ENCODE measurements at regions not wholly inside any gene's neighbourhood (a gene's known extent, or its start where the extent isn't known, plus 50 kb on each side); places are given as distances from the start of the nearest gene placed in this dataset.

DNA sequence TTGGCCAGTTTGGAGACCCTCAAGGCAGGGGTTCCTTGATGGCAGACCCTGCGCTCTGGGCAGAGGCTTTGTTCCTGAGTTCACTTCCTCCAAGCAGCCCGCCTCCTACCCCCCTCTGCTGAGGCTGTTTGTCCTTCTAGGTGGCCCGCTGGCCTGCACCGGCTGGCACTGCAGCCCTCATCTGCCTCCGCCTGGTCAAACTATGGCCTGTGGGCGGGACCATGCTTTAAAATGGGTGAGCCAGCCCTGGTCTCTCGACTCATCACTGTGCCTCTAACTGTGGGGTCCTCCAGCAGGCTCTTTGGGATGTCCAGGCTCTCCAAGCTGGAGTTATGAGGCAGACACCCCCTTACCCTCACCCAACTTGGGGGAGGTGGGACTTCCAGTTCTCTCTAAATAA lies 78.9 kb upstream of the SLC22A11 start:
- Histone ChIP-seq H2AFZ (ENCODE audit: low read length) (no peak overlapping the region), H3K9ac (ENCODE audit: low read depth, low read length, poor library complexity, severe bottlenecking) (no peak overlapping the region), H3K36me3 (ENCODE audit: insufficient read depth, low read length) (no peaks in the 10 kb centered on the region), H4K20me1 (ENCODE audit: insufficient read depth, low read length, poor library complexity, severe bottlenecking) (no peaks in the 10 kb centered on the region), H3K9me2 (replicated peaks; ENCODE audit: low read depth, low read length) (no peaks in the 10 kb centered on the region), H3K4me2 (ENCODE audit: low read depth, low read length, poor library complexity, severe bottlenecking) (no peak overlapping the region), H3K4me1 (ENCODE audit: insufficient read depth, low read length, poor library complexity, severe bottlenecking) (no peaks in the 10 kb centered on the region), H3K9me3 (ENCODE audit: insufficient read depth, low read depth, low read length) (no peaks in the 10 kb centered on the region), H3F3A (ENCODE audit: low read depth) (no peaks in the 10 kb centered on the region), H3K4me3 (ENCODE audit: low read length, poor library complexity, severe bottlenecking) (no peak overlapping the region), H3K27me3 (ENCODE audit: insufficient read depth, low read length, poor library complexity, severe bottlenecking) (no peaks in the 10 kb centered on the region), H3K79me2 (ENCODE audit: insufficient read depth, low read length) (no peaks in the 10 kb centered on the region)
- TF ChIP-seq, protein P1, sequence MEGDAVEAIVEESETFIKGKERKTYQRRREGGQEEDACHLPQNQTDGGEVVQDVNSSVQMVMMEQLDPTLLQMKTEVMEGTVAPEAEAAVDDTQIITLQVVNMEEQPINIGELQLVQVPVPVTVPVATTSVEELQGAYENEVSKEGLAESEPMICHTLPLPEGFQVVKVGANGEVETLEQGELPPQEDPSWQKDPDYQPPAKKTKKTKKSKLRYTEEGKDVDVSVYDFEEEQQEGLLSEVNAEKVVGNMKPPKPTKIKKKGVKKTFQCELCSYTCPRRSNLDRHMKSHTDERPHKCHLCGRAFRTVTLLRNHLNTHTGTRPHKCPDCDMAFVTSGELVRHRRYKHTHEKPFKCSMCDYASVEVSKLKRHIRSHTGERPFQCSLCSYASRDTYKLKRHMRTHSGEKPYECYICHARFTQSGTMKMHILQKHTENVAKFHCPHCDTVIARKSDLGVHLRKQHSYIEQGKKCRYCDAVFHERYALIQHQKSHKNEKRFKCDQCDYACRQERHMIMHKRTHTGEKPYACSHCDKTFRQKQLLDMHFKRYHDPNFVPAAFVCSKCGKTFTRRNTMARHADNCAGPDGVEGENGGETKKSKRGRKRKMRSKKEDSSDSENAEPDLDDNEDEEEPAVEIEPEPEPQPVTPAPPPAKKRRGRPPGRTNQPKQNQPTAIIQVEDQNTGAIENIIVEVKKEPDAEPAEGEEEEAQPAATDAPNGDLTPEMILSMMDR (conservative IDR thresholded peaks at IDR 0.05; ENCODE audit: low read length), result no peak
- no peak for TF ChIP-seq EZH2phosphoT487 (IDR thresholded peaks at IDR 0.05; ENCODE audit: borderline replicate concordance)

DNA sequence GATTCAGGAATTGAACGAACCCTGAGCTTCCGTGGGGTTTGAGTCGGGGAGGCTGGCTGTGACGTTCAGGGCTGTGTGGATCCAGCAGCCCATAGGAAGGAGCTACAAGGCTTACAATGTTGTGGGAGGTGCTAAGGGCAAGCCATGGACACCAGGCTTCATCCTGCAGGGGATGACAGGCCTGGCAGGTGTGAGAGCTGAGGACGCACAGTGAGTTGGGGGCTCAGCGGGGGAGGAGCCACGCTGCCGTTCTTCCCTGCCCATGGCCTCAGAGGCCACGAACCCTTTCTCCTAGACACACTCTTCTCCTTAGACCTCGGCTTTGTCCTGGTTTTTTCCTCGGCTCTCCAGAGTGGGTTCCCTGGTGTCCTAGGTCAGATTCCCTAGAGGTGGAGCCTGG lies 78.1 kb upstream of the SLC22A11 start:
- H2AFZ ChIP-seq (ENCODE audit: low read length), result no peak overlapping the region
- H3K27me3 ChIP-seq (ENCODE audit: insufficient read depth, low read length, poor library complexity, severe bottlenecking), result no peaks in the 10 kb centered on the region
- H3K9me3 ChIP-seq (ENCODE audit: insufficient read depth, low read depth, low read length), result no peaks in the 10 kb centered on the region
- H3K4me1 ChIP-seq (ENCODE audit: insufficient read depth, low read length, poor library complexity, severe bottlenecking), result no peaks in the 10 kb centered on the region
- no peak overlapping the region for H3K4me2 ChIP-seq (ENCODE audit: low read depth, low read length, poor library complexity, severe bottlenecking)
- TF ChIP-seq EZH2phosphoT487 (IDR thresholded peaks at IDR 0.05; ENCODE audit: borderline replicate concordance), result no peak
- TF ChIP-seq, protein P1 (conservative IDR thresholded peaks at IDR 0.05; ENCODE audit: low read length), result no peak
- H3K9ac ChIP-seq (ENCODE audit: low read depth, low read length, poor library complexity, severe bottlenecking), result no peak overlapping the region
- no peaks in the 10 kb centered on the region for H4K20me1 ChIP-seq (ENCODE audit: insufficient read depth, low read length, poor library complexity, severe bottlenecking)
- no peaks in the 10 kb centered on the region for H3K79me2 ChIP-seq (ENCODE audit: insufficient read depth, low read length)
- H3F3A ChIP-seq (ENCODE audit: low read depth), result no peaks in the 10 kb centered on the region
- no peaks in the 10 kb centered on the region for H3K36me3 ChIP-seq (ENCODE audit: insufficient read depth, low read length)
- no peaks in the 10 kb centered on the region for H3K9me2 ChIP-seq (replicated peaks; ENCODE audit: low read depth, low read length)
- H3K4me3 ChIP-seq (ENCODE audit: low read length, poor library complexity, severe bottlenecking), result no peak overlapping the region

DNA sequence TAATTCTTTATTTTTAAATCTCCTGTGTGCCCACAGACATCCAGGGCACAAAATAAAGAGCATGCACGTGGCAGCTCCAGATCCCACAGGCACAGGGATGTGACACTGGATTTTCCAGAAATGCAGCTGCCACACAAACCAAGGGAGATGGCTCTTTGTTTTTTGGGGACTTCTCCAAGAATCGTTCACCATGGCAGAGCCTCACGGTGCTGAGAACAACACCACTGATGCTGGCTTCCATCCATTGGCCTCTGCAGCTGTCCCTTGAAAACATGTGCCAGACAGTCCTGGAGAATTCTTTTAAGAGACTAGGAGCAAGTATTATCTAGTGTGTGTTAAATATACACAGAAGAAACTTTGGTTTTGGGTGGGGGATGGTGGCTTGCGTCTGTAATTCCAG lies 73.2 kb upstream of the SLC22A11 start:
- H3F3A ChIP-seq (ENCODE audit: low read depth), result no peaks in the 10 kb centered on the region
- no peaks in the 10 kb centered on the region for H3K79me2 ChIP-seq (ENCODE audit: insufficient read depth, low read length)
- H3K9ac ChIP-seq (ENCODE audit: low read depth, low read length, poor library complexity, severe bottlenecking), result no peak overlapping the region
- no peaks in the 10 kb centered on the region for H4K20me1 ChIP-seq (ENCODE audit: insufficient read depth, low read length, poor library complexity, severe bottlenecking)
- H3K36me3 ChIP-seq (ENCODE audit: insufficient read depth, low read length), result no peaks in the 10 kb centered on the region
- no peak overlapping the region for H3K4me2 ChIP-seq (ENCODE audit: low read depth, low read length, poor library complexity, severe bottlenecking)
- H3K4me1 ChIP-seq (ENCODE audit: insufficient read depth, low read length, poor library complexity, severe bottlenecking), result peaks cover 3% of the 10 kb centered on the region
- no peak overlapping the region for H3K4me3 ChIP-seq (ENCODE audit: low read length, poor library complexity, severe bottlenecking)
- no peaks in the 10 kb centered on the region for H3K9me3 ChIP-seq (ENCODE audit: insufficient read depth, low read depth, low read length)
- H3K9me2 ChIP-seq (replicated peaks; ENCODE audit: low read depth, low read length), result no peaks in the 10 kb centered on the region
- TF ChIP-seq, protein P1 (conservative IDR thresholded peaks at IDR 0.05; ENCODE audit: low read length), result no peak
- no peak for TF ChIP-seq EZH2phosphoT487 (IDR thresholded peaks at IDR 0.05; ENCODE audit: borderline replicate concordance)
- H3K27me3 ChIP-seq (ENCODE audit: insufficient read depth, low read length, poor library complexity, severe bottlenecking), result no peaks in the 10 kb centered on the region
- H2AFZ ChIP-seq (ENCODE audit: low read length), result no peak overlapping the region
